ENCODE measurements at regions not wholly inside any gene's neighbourhood (a gene's known extent, or its start where the extent isn't known, plus 50 kb on each side); places are given as distances from the start of the nearest gene placed in this dataset.

GRCh38 chr10:9505546-9505945 lies 1451.1 kb downstream of the GATA3 start:
- no peaks in the 10 kb centered on the region for H3K36me3 ChIP-seq (ENCODE audit: control insufficient read depth in 1 of 2, insufficient read depth in 2 of 2, low read length in 2 of 2)
- no CpG with 5 or more reads among the region's 2 CpGs for WGBS (ENCODE audit: extremely low coverage, insufficient coverage, insufficient read length)
- H3K4me1 ChIP-seq (ENCODE audit: control insufficient read depth in 1 of 2, insufficient read depth in 2 of 2, low read length in 2 of 2): peaks cover 3% of the 10 kb centered on the region in 2 experiments
- no peak overlapping the region for H3K4me3 ChIP-seq (ENCODE audit: low read depth, low read length)
- H4K8ac ChIP-seq (ENCODE audit: low read depth, low read length): no peak overlapping the region
- no peak overlapping the region for H3K18ac ChIP-seq (ENCODE audit: low read length)
- H2AK5ac ChIP-seq (ENCODE audit: low read length): no peak overlapping the region
- H4K91ac ChIP-seq (ENCODE audit: low read depth, low read length): no peak overlapping the region
- no peak overlapping the region for H2BK120ac ChIP-seq (ENCODE audit: insufficient read depth, low read length, poor library complexity)
- H2BK5ac ChIP-seq (ENCODE audit: low read depth, low read length, poor library complexity): no peak overlapping the region
- H2AFZ ChIP-seq (ENCODE audit: insufficient read depth, low read length, poor library complexity): no peak overlapping the region
- no peak overlapping the region for H3K27ac ChIP-seq (ENCODE audit: low read depth, low read length)
- no peaks in the 10 kb centered on the region for H3K9me3 ChIP-seq (ENCODE audit: insufficient read depth, low read depth, low read length)
- H3K27me3 ChIP-seq (ENCODE audit: insufficient read depth, low read length): no peaks in the 10 kb centered on the region
- H3K79me1 ChIP-seq (ENCODE audit: low read length): no peaks in the 10 kb centered on the region
- H2BK12ac ChIP-seq (ENCODE audit: low read length): no peak overlapping the region
- H3K9ac ChIP-seq (ENCODE audit: low read length): no peak overlapping the region
- H3K79me2 ChIP-seq (ENCODE audit: control insufficient read depth, insufficient read depth, low read length, poor library complexity): no peaks in the 10 kb centered on the region
- H3K4ac ChIP-seq (ENCODE audit: low read depth, low read length): no peak overlapping the region
- H3K23ac ChIP-seq (ENCODE audit: low read length): no peak overlapping the region
- no peak overlapping the region for H3K14ac ChIP-seq (ENCODE audit: low read length)
- H3K4me2 ChIP-seq (ENCODE audit: low read length): no peak overlapping the region
- no peak overlapping the region for H4K12ac ChIP-seq (ENCODE audit: low read depth, low read length)
- DNase-seq: no peak

DNA sequence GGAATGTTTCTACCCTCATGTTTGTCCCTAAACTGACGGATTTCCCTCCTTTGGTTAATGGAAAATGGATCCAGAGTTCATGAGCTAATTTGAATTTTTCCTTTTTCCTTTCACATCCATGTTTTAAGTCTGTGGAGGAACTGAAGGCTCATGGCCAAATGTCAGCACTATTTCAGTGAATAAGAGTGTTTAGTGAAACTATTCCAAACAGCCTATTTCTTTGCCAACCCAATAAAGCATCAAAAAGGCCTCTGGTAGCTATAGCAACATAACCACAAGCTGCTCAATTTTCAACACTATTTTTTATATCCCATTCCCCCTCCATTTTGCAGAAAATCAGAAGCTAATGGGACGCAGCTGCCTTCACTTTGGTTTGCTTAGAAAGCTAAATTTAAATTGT lies 1454.1 kb downstream of the GATA3 start:
- no peak for DNase-seq
- Histone ChIP-seq H3K9ac (ENCODE audit: low read length) (no peak overlapping the region), H3K4me1 (ENCODE audit: control insufficient read depth in 1 of 2, insufficient read depth in 2 of 2, low read length in 2 of 2) (peaks cover 4% of the 10 kb centered on the region in 2 experiments), H3K4me2 (ENCODE audit: low read length) (no peak overlapping the region), H4K8ac (ENCODE audit: low read depth, low read length) (no peak overlapping the region), H3K18ac (ENCODE audit: low read length) (no peak overlapping the region), H3K79me2 (ENCODE audit: control insufficient read depth, insufficient read depth, low read length, poor library complexity) (no peaks in the 10 kb centered on the region), H3K79me1 (ENCODE audit: low read length) (no peaks in the 10 kb centered on the region), H3K27ac (ENCODE audit: low read depth, low read length) (no peak overlapping the region), H4K12ac (ENCODE audit: low read depth, low read length) (no peak overlapping the region), H3K4ac (ENCODE audit: low read depth, low read length) (no peak overlapping the region), H3K23ac (ENCODE audit: low read length) (no peak overlapping the region), H2AFZ (ENCODE audit: insufficient read depth, low read length, poor library complexity) (no peak overlapping the region), H3K9me3 (ENCODE audit: insufficient read depth, low read depth, low read length) (no peaks in the 10 kb centered on the region), H4K91ac (ENCODE audit: low read depth, low read length) (no peak overlapping the region), H2AK5ac (ENCODE audit: low read length) (no peak overlapping the region), H2BK5ac (ENCODE audit: low read depth, low read length, poor library complexity) (no peak overlapping the region), H3K36me3 (ENCODE audit: control insufficient read depth in 1 of 2, insufficient read depth in 2 of 2, low read length in 2 of 2) (no peaks in the 10 kb centered on the region), H3K4me3 (ENCODE audit: low read depth, low read length) (no peak overlapping the region), H2BK120ac (ENCODE audit: insufficient read depth, low read length, poor library complexity) (no peak overlapping the region), H3K14ac (ENCODE audit: low read length) (no peak overlapping the region), H2BK12ac (ENCODE audit: low read length) (no peak overlapping the region), H3K27me3 (ENCODE audit: insufficient read depth, low read length) (no peaks in the 10 kb centered on the region)
- WGBS (ENCODE audit: extremely low coverage, insufficient coverage, insufficient read length): no CpG with 5 or more reads among the region's 2 CpGs

GRCh38 chr10:9510626-9511025 lies 1456.1 kb downstream of the GATA3 start:
- H4K8ac ChIP-seq (ENCODE audit: low read depth, low read length): no peak overlapping the region
- H3K36me3 ChIP-seq (ENCODE audit: control insufficient read depth in 1 of 2, insufficient read depth in 2 of 2, low read length in 2 of 2): no peaks in the 10 kb centered on the region
- no peak overlapping the region for H3K27ac ChIP-seq (ENCODE audit: low read depth, low read length)
- no peaks in the 10 kb centered on the region for H3K79me2 ChIP-seq (ENCODE audit: control insufficient read depth, insufficient read depth, low read length, poor library complexity)
- no peaks in the 10 kb centered on the region for H3K27me3 ChIP-seq (ENCODE audit: insufficient read depth, low read length)
- H4K91ac ChIP-seq (ENCODE audit: low read depth, low read length): no peak overlapping the region
- no peak overlapping the region for H3K23ac ChIP-seq (ENCODE audit: low read length)
- H2BK12ac ChIP-seq (ENCODE audit: low read length): no peak overlapping the region
- no peak overlapping the region for H3K18ac ChIP-seq (ENCODE audit: low read length)
- no peaks in the 10 kb centered on the region for H3K79me1 ChIP-seq (ENCODE audit: low read length)
- H3K4me1 ChIP-seq (ENCODE audit: control insufficient read depth in 1 of 2, insufficient read depth in 2 of 2, low read length in 2 of 2): peaks cover 4% of the 10 kb centered on the region in 2 experiments
- H2BK5ac ChIP-seq (ENCODE audit: low read depth, low read length, poor library complexity): no peak overlapping the region
- H2AK5ac ChIP-seq (ENCODE audit: low read length): no peak overlapping the region
- H2BK120ac ChIP-seq (ENCODE audit: insufficient read depth, low read length, poor library complexity): no peak overlapping the region
- H3K4ac ChIP-seq (ENCODE audit: low read depth, low read length): no peak overlapping the region
- no peak overlapping the region for H3K4me2 ChIP-seq (ENCODE audit: low read length)
- no CpG with 5 or more reads among the region's 3 CpGs for WGBS (ENCODE audit: extremely low coverage, insufficient coverage, insufficient read length)
- no peak overlapping the region for H4K12ac ChIP-seq (ENCODE audit: low read depth, low read length)
- H3K4me3 ChIP-seq (ENCODE audit: low read depth, low read length): no peak overlapping the region
- no peaks in the 10 kb centered on the region for H3K9me3 ChIP-seq (ENCODE audit: insufficient read depth, low read depth, low read length)
- DNase-seq: no peak
- H3K9ac ChIP-seq (ENCODE audit: low read length): no peak overlapping the region
- H2AFZ ChIP-seq (ENCODE audit: insufficient read depth, low read length, poor library complexity): no peak overlapping the region
- H3K14ac ChIP-seq (ENCODE audit: low read length): no peak overlapping the region

GRCh38 chr10:9515922-9516321 lies 1461.4 kb downstream of the GATA3 start:
- H3K4me3 ChIP-seq (ENCODE audit: low read depth, low read length): no peak overlapping the region
- no peaks in the 10 kb centered on the region for H3K36me3 ChIP-seq (ENCODE audit: control insufficient read depth in 1 of 2, insufficient read depth in 2 of 2, low read length in 2 of 2)
- H2BK12ac ChIP-seq (ENCODE audit: low read length): no peak overlapping the region
- H3K23ac ChIP-seq (ENCODE audit: low read length): no peak overlapping the region
- H3K4me1 ChIP-seq (ENCODE audit: control insufficient read depth in 1 of 2, insufficient read depth in 2 of 2, low read length in 2 of 2): no peaks in the 10 kb centered on the region
- H4K12ac ChIP-seq (ENCODE audit: low read depth, low read length): no peak overlapping the region
- H3K9me3 ChIP-seq (ENCODE audit: insufficient read depth, low read depth, low read length): no peaks in the 10 kb centered on the region
- H2BK5ac ChIP-seq (ENCODE audit: low read depth, low read length, poor library complexity): no peak overlapping the region
- H3K79me2 ChIP-seq (ENCODE audit: control insufficient read depth, insufficient read depth, low read length, poor library complexity): no peaks in the 10 kb centered on the region
- H3K27me3 ChIP-seq (ENCODE audit: insufficient read depth, low read length): no peaks in the 10 kb centered on the region
- no peak overlapping the region for H3K14ac ChIP-seq (ENCODE audit: low read length)
- H4K8ac ChIP-seq (ENCODE audit: low read depth, low read length): no peak overlapping the region
- WGBS (ENCODE audit: extremely low coverage, insufficient coverage, insufficient read length): no CpG with 5 or more reads among the region's 6 CpGs
- H2BK120ac ChIP-seq (ENCODE audit: insufficient read depth, low read length, poor library complexity): no peak overlapping the region
- H3K4ac ChIP-seq (ENCODE audit: low read depth, low read length): no peak overlapping the region
- H4K91ac ChIP-seq (ENCODE audit: low read depth, low read length): no peak overlapping the region
- H3K79me1 ChIP-seq (ENCODE audit: low read length): no peaks in the 10 kb centered on the region
- H3K9ac ChIP-seq (ENCODE audit: low read length): no peak overlapping the region
- DNase-seq: no peak
- H3K18ac ChIP-seq (ENCODE audit: low read length): no peak overlapping the region
- no peak overlapping the region for H3K27ac ChIP-seq (ENCODE audit: low read depth, low read length)
- H3K4me2 ChIP-seq (ENCODE audit: low read length): no peak overlapping the region
- no peak overlapping the region for H2AFZ ChIP-seq (ENCODE audit: insufficient read depth, low read length, poor library complexity)
- no peak overlapping the region for H2AK5ac ChIP-seq (ENCODE audit: low read length)
